Superior temporal gyrus (tissue), 1 donor: ENCODE measurements at regions not wholly inside any gene's neighbourhood (a gene's known extent, or its start where the extent isn't known, plus 50 kb on each side); places are given as distances from the start of the nearest gene placed in this dataset.
"Not testable (repeated sequence)": the region's sequence is repeated elsewhere in the genome, so short reads cannot be mapped to it uniquely, and the experiment has no call there.

ENCODE experiments used
- DNase-seq: peaks from one replicate; pipeline ENCODE4 v3.0.0-alpha.2; 2016; ENCODE audit errors: extremely low spot score

GRCh38 chr18:35871337-35871736 lies 101.1 kb upstream of the RMP24 start:
- no peak for DNase-seq

GRCh38 chr18:35875566-35875965 lies 96.9 kb upstream of the RMP24 start:
- no peak for DNase-seq

GRCh38 chr18:35876243-35876642 lies 96.2 kb upstream of the RMP24 start:
- DNase-seq: no peak

- no peak for DNase-seq
These were observed 91.6 kb upstream of the RMP24 start for GRCh38 chr18:35880788-35881455.

GRCh38 chr18:35888329-35888728 lies 84.2 kb upstream of the RMP24 start:
- DNase-seq: no peak

- peak; percentile 57 for DNase-seq
These were observed 82.8 kb upstream of the RMP24 start for GRCh38 chr18:35889677-35890076.

- no peak for DNase-seq
These were observed 82.2 kb upstream of the RMP24 start for GRCh38 chr18:35890323-35890722.

GRCh38 chr18:35892118-35892517 lies 80.4 kb upstream of the RMP24 start:
- DNase-seq: no peak

GRCh38 chr18:35897481-35897880 lies 75.0 kb upstream of the RMP24 start:
- DNase-seq: not testable (repeated sequence)

- no peak for DNase-seq
These were observed 68.0 kb upstream of the RMP24 start for GRCh38 chr18:35904389-35905037.

- no peak for DNase-seq
These were observed 67.0 kb upstream of the RMP24 start for GRCh38 chr18:35905436-35905835.

GRCh38 chr18:35906291-35906690 lies 66.2 kb upstream of the RMP24 start:
- not testable (repeated sequence) for DNase-seq

- DNase-seq: no peak
These were observed 62.2 kb upstream of the RMP24 start for GRCh38 chr18:35910327-35910726.

- DNase-seq: no peak
These were observed 60.1 kb upstream of the RMP24 start for GRCh38 chr18:35912332-35912731.

GRCh38 chr18:35915056-35915455 lies 57.4 kb upstream of the RMP24 start:
- no peak for DNase-seq

- DNase-seq: no peak
These were observed 55.4 kb upstream of the RMP24 start for GRCh38 chr18:35917043-35917442.

- no peak for DNase-seq
These were observed 53.9 kb upstream of the RMP24 start for GRCh38 chr18:35918564-35918963.

GRCh38 chr18:35919179-35919578 lies 53.3 kb upstream of the RMP24 start:
- DNase-seq: no peak

GRCh38 chr18:35920623-35921022 lies 51.9 kb upstream of the RMP24 start:
- no peak for DNase-seq
